Colon (tissue), 2 donors: ENCODE measurements at regions not wholly inside any gene's neighbourhood (a gene's known extent, or its start where the extent isn't known, plus 50 kb on each side); places are given as distances from the start of the nearest gene placed in this dataset.
"Not testable (repeated sequence)": the region's sequence is repeated elsewhere in the genome, so short reads cannot be mapped to it uniquely, and the experiment has no call there.

Experiments
- FAIRE-seq: peaks from 2 replicates; lab custom pipeline; 2012; peaks lifted over from hg19 to GRCh38; lab: Jason Lieb, UNC
- donor health status: control.
- donor health status: control.

- no peak for FAIRE-seq
Observed at GRCh38 chr5:92687821-92688722, 892.9 kb downstream of the NR2F1-AS1 start.

GRCh38 chr5:92678640-92679039 is 902.4 kb downstream of the NR2F1-AS1 start:
- FAIRE-seq: no peak

- no peak for FAIRE-seq
Observed at GRCh38 chr5:92676215-92677165, 904.5 kb downstream of the NR2F1-AS1 start.

- no peak for FAIRE-seq
Observed at GRCh38 chr5:92674321-92674720, 906.7 kb downstream of the NR2F1-AS1 start.

GRCh38 chr5:92665506-92665905 is 915.5 kb downstream of the NR2F1-AS1 start:
- FAIRE-seq: no peak

- no peak for FAIRE-seq
Observed at GRCh38 chr5:92662741-92663140, 918.3 kb downstream of the NR2F1-AS1 start.

GRCh38 chr5:92659246-92659645 is 921.8 kb downstream of the NR2F1-AS1 start:
- FAIRE-seq: no peak

GRCh38 chr5:92654601-92655000 is 926.4 kb downstream of the NR2F1-AS1 start:
- FAIRE-seq: not testable (repeated sequence)

- FAIRE-seq: peak; percentile 31
Observed at GRCh38 chr5:92653730-92654461, 927.1 kb downstream of the NR2F1-AS1 start.

GRCh38 chr5:92652756-92653155 is 928.3 kb downstream of the NR2F1-AS1 start:
- FAIRE-seq: no peak

- no peak for FAIRE-seq
Observed at GRCh38 chr5:92644266-92644886, 936.6 kb downstream of the NR2F1-AS1 start.

GRCh38 chr5:92641031-92641962 is 939.7 kb downstream of the NR2F1-AS1 start:
- no peak for FAIRE-seq

GRCh38 chr5:92640340-92640739 is 940.7 kb downstream of the NR2F1-AS1 start:
- no peak for FAIRE-seq

GRCh38 chr5:92637960-92638359 is 943.1 kb downstream of the NR2F1-AS1 start:
- FAIRE-seq: no peak

GRCh38 chr5:92637247-92637646 is 943.8 kb downstream of the NR2F1-AS1 start:
- no peak for FAIRE-seq

GRCh38 chr5:92635001-92635461 is 946.0 kb downstream of the NR2F1-AS1 start:
- no peak for FAIRE-seq

GRCh38 chr5:92633875-92634487 is 947.0 kb downstream of the NR2F1-AS1 start:
- FAIRE-seq: no peak

- no peak for FAIRE-seq
Observed at GRCh38 chr5:92633176-92633575, 947.8 kb downstream of the NR2F1-AS1 start.

- FAIRE-seq: not testable (repeated sequence)
Observed at GRCh38 chr5:92631237-92631701, 949.8 kb downstream of the NR2F1-AS1 start.

GRCh38 chr5:92629574-92629973 is 951.4 kb downstream of the NR2F1-AS1 start:
- FAIRE-seq: no peak
